ENCODE measurements at regions not wholly inside any gene's neighbourhood (a gene's known extent, or its start where the extent isn't known, plus 50 kb on each side); places are given as distances from the start of the nearest gene placed in this dataset.

DNA sequence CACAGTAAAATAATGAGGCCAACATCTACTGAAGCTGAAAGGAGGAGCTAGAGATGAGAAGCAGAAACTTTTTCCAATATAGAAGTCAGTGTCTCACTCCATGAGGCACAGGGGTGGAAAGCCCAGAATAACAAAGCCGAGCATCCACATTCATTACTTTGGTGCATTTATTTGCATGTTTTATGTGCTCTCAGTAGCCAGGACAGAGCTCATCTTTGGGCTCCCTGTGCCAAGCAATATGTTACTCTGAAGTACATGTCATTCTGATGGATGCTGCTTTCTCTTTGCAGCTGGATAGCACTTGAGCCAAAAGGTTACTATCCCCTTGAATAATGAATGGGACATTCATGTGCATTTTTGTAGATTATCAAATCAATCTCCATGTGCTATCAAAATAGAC, 338.6 kb upstream of the SOX11 start:
- no peak overlapping the region for H3K4me3 ChIP-seq (ENCODE audit: low read depth, low read length)

DNA sequence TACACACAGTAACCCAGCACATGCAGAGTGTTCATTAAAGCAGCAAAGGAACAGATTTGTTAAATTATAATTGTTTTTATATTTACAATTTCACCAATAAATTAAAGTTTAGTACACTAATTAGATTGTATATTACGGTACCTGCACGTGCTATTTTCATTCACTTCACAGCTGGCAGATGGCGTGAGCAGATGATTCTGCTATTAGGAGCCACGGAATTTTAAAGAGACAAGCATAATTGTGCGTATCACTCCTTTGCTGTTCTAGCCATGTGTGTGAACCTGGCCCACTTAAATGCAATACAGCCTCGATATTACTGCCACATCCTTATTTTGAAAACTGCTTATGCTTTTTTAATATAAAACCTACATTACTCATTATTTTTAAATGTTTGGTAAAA, 332.8 kb upstream of the SOX11 start:
- TF ChIP-seq, protein P1, sequence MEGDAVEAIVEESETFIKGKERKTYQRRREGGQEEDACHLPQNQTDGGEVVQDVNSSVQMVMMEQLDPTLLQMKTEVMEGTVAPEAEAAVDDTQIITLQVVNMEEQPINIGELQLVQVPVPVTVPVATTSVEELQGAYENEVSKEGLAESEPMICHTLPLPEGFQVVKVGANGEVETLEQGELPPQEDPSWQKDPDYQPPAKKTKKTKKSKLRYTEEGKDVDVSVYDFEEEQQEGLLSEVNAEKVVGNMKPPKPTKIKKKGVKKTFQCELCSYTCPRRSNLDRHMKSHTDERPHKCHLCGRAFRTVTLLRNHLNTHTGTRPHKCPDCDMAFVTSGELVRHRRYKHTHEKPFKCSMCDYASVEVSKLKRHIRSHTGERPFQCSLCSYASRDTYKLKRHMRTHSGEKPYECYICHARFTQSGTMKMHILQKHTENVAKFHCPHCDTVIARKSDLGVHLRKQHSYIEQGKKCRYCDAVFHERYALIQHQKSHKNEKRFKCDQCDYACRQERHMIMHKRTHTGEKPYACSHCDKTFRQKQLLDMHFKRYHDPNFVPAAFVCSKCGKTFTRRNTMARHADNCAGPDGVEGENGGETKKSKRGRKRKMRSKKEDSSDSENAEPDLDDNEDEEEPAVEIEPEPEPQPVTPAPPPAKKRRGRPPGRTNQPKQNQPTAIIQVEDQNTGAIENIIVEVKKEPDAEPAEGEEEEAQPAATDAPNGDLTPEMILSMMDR (IDR thresholded peaks at IDR 0.05; ENCODE audit: insufficient read depth, low read length) = no peak
- no peak overlapping the region for H3K4me3 ChIP-seq (ENCODE audit: low read depth, low read length)
- no peak for DNase-seq (ENCODE audit: low read depth)

More for the DNA sequence above, 338.6 kb upstream of the SOX11 start:
- TF ChIP-seq, protein P1 (IDR thresholded peaks at IDR 0.05; ENCODE audit: insufficient read depth, low read length) = no peak
- DNase-seq (ENCODE audit: low read depth) = no peak

DNA sequence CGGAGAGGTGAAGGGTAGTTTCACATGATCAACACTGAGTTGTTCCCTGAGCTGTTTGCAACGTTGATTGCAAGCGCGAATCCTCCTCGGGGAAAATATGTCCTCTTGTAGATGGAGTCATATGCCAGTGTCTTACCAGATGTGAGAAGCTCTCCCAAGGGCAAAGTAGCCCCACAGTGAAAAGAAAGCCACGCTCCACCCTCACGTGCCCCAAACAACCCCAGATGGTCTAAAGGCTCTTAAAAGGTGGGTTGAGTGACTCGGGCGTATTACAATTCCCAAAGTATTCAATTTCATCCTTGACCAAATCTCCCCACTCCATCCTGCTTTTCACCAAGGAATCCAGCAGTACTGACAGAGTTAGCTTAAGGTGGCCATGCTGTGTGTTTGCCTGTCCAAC, 332.1 kb upstream of the SOX11 start:
- DNase-seq (ENCODE audit: low read depth) = no peak
- H3K4me3 ChIP-seq (ENCODE audit: low read depth, low read length) = no peak overlapping the region
- TF ChIP-seq, protein P1 (IDR thresholded peaks at IDR 0.05; ENCODE audit: insufficient read depth, low read length) = no peak

DNA sequence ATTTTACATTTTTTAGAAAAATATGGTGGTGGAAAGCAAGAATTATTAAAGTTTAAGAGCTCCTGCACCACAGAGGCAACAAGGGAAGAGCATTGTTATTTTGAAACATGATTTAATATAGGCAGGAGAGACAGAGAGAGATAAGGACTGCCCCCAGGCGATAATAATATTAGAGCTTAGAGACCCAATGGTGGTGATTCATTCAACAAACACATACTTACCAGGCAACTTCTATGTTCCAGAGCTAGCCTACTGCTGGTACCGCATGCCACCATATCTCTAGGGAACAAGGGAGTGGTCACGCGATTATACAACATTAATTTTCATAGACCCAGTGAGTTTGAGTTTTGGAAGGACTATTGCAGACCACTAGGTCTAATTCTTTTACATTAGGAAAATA, 327.8 kb upstream of the SOX11 start:
- no peak overlapping the region for H3K4me3 ChIP-seq (ENCODE audit: low read depth, low read length)
- TF ChIP-seq, protein P1 (IDR thresholded peaks at IDR 0.05; ENCODE audit: insufficient read depth, low read length) = no peak
- DNase-seq (ENCODE audit: low read depth) = no peak

DNA sequence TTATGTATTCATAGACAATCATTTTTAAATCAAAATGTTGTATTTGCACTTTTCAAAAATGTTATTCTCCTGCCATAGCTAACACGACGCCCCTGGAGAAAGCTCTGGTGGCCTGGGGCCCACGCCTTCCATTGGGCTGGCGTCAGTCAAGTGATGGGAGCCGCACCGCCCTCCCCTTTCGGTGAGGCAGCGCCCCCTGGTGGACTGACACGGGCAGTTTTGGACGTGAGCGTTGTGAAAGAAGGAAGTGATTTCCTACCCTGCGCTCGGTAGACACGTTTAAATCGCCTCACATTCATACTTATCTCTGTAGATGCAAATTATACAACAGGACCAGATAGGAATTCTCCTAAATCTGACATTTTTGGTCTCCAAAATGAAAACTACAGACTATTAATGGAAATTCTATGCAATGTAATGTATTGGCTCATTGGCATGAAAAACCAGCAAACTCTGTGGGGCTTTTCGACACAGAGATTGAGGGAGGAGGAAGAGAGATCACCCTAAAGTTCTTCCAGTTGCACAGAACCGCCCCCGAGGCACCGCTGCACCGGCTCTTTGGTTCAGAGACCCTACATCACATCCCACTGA, 326.2 kb upstream of the SOX11 start:
- no peak for DNase-seq (ENCODE audit: low read depth)
- TF ChIP-seq, protein P1 (IDR thresholded peaks at IDR 0.05; ENCODE audit: insufficient read depth, low read length) = peak; percentile 17
- no peak overlapping the region for H3K4me3 ChIP-seq (ENCODE audit: low read depth, low read length)

DNA sequence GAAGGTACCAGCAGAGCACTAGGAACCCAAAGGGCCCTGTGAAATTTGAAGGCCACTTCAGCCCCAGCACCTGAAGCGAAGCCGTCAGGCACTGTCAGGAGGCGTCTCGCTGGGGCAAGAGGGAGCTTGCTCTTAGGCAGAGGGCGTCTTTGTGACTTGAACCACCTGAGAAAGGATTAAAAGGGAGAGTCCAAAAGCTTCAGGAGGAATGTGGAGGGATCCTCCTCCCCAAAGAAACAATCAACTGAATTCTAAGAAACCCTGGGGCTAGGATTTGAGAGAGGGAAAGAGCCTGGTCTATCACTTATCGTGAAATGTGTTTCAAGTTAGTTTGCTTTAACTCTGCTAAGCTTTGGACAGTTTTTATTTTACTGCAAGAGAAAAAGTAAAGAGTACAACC, 324.9 kb upstream of the SOX11 start:
- no peak for DNase-seq (ENCODE audit: low read depth)
- TF ChIP-seq, protein P1 (IDR thresholded peaks at IDR 0.05; ENCODE audit: insufficient read depth, low read length) = no peak
- no peak overlapping the region for H3K4me3 ChIP-seq (ENCODE audit: low read depth, low read length)

DNA sequence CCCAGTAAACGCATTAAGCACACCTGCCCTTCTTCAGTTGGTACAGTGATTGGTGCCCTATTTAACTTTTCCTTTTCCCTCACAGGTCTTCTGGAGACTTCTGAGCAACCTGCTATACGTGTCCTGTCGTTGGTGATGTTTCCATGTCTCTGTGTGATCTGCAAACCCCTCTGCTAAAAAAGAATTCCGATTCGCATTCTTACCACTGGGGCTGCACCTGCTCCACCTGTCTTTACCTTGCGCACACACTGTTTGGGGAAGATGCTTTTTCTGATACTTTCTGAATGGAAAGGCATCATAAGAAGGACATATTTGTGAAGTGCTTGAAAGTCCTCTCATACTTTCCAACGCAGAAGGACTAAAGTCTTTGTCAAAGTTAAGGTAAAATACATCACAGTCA, 323.9 kb upstream of the SOX11 start:
- TF ChIP-seq, protein P1 (IDR thresholded peaks at IDR 0.05; ENCODE audit: insufficient read depth, low read length) = no peak
- H3K4me3 ChIP-seq (ENCODE audit: low read depth, low read length) = no peak overlapping the region
- no peak for DNase-seq (ENCODE audit: low read depth)
